ENCODE measurements at regions not wholly inside any gene's neighbourhood (a gene's known extent, or its start where the extent isn't known, plus 50 kb on each side); places are given as distances from the start of the nearest gene placed in this dataset.

- H3K9me3 Mint-ChIP-seq = no peaks in the 10 kb centered on the region
- no peak for TF ChIP-seq CTCF (conservative IDR thresholded peaks at IDR 0.05)
- no peaks in the 10 kb centered on the region for H3K36me3 Mint-ChIP-seq (ENCODE audit: low read depth)
- H3K27ac Mint-ChIP-seq (ENCODE audit: unreplicated experiment) = no peak overlapping the region
- no peaks in the 10 kb centered on the region for H3K4me1 Mint-ChIP-seq
- no peak for DNase-seq (ENCODE audit: low read depth, low spot score)
- H3K4me3 Mint-ChIP-seq = no peak overlapping the region
- H3K27me3 Mint-ChIP-seq (ENCODE audit: low read depth) = no peaks in the 10 kb centered on the region
These were observed 553.5 kb downstream of the SPOCK3 start for GRCh38 chr4:166680796-166681195.

- Mint-ChIP-seq H3K27ac (ENCODE audit: unreplicated experiment) (no peak overlapping the region), H3K4me3 (no peak overlapping the region), H3K9me3 (no peaks in the 10 kb centered on the region), H3K4me1 (no peaks in the 10 kb centered on the region), H3K36me3 (ENCODE audit: low read depth) (no peaks in the 10 kb centered on the region), H3K27me3 (ENCODE audit: low read depth) (no peaks in the 10 kb centered on the region)
- DNase-seq (ENCODE audit: low read depth, low spot score) = no peak
- TF ChIP-seq CTCF (conservative IDR thresholded peaks at IDR 0.05) = no peak
These were observed 552.1 kb downstream of the SPOCK3 start for GRCh38 chr4:166682200-166682599.

All from neural crest cell (in vitro differentiated cells).